NCI-H2029 treated with DMSO at 0.1 percent for 48 hours (cell line): ENCODE measurements at regions not wholly inside any gene's neighbourhood (a gene's known extent, or its start where the extent isn't known, plus 50 kb on each side); places are given as distances from the start of the nearest gene placed in this dataset.
"Not testable (repeated sequence)": the region's sequence is repeated elsewhere in the genome, so short reads cannot be mapped to it uniquely, and the experiment has no call there.

ENCODE experiments used
- DNase-seq: peaks from one replicate; lab custom pipeline; 2025; lab: John Stamatoyannopoulos, UW

DNA sequence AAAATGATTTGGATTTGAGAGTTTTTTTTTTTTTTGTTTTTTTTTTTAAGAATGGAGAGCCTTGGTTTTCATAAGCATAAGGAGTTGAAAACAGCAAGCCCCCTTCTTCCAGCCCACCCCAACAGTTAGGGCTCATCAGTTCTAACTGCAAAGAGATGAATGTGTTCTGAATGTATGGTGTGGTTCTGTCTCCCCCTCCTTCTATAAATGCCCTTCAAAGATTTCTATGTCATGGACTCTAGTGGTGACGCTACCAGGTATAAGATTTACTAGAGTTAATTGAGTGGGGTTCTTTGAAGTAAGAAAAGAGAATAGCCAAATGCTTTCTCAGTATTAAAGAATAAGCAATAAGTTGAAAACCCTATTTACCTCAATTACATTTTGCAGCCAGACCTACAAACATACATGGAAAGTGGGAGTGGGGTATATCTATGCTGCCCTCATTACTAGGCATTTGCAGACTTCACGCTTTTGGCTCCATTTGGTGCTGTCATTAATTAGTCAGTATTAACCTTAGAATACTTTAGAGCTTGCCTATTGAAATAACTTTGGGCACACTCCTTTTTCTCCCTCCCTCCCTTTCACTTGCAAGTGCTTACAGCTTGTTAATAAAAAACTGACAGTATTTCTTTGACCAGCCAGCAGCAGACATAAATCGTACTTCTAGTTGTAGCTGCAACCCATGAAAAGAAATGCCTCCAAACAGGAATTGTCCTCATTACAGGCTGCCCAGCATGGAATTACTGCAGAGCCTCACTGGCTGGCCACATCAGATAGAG is 667.2 kb upstream of the ZNF608 start:
- DNase-seq = no peak

DNA sequence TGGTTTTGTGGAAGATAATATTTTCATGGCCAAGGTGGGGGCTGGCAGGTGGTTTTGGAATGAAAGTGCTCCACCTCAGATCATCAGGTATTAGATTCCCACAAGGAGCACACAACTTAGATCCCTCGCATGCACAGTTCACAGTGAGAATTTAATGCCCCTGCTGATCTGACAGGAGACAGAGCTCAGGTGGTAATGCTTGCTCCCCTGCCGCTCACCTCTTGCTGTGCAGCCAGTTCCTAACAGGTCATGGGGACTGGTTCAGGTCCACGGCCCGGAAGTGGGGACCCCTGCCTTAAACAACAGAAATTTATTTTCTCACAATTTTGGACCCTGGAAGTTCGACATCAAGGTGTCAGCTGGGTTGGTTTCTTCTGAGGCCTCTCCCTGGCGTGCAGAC is 668.7 kb upstream of the ZNF608 start:
- no peak for DNase-seq

DNA sequence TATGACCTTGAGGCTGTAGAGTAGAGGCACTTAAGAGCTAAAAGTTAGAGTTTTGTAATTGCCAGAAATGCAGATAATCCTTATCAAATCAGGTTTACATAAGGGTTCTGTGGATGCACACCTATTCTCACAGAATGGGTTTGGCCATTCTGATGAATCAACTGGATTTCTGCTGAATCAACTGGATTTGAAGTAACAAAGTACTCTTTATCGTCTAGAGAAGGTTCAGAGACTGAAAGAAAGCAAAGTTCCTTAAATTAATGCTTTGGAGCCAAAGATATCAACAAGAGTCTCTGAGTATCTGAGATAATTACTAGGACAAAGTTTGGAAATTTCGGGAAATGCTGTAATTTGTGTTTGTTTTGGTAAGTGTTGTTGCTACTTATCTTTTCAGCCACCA is 669.6 kb upstream of the ZNF608 start:
- no peak for DNase-seq

DNA sequence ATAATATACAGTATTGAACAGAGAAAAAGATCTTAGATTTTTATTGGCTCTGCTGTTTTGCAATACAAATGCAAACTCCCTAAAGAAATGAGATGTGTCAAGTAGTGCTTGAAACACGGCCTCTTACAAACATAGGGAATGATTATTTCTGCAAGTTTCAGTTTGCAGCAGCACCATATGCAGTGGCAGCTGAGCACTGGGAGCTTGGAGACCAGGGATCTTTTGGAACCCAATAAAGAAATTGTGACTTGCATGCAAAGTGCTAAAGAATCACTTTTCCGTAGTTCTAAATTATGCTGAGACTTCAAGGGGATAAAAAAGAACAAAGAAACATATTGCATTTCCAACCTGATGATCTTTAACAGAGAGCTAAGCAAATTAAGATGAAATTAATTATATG is 674.6 kb upstream of the ZNF608 start:
- DNase-seq = no peak

DNA sequence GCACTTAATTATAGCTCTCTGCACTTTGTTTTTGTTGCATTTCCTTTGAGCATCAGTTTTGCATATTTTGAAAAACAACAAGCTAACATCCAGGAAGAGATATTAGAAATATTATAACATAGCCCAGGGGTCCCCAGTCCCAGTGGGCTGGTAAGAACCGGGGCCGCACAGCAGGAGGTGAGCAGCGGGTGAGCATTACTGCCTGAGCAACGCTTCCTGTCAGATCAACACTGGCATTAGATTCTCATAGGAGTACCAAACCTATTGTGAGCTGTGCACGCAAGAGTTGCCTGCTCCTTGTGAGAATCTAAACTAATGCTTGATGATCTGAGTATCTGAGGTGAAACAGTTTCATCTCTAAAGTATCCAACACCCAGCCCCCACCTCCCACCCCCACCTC is 675.9 kb upstream of the ZNF608 start:
- DNase-seq = no peak

DNA sequence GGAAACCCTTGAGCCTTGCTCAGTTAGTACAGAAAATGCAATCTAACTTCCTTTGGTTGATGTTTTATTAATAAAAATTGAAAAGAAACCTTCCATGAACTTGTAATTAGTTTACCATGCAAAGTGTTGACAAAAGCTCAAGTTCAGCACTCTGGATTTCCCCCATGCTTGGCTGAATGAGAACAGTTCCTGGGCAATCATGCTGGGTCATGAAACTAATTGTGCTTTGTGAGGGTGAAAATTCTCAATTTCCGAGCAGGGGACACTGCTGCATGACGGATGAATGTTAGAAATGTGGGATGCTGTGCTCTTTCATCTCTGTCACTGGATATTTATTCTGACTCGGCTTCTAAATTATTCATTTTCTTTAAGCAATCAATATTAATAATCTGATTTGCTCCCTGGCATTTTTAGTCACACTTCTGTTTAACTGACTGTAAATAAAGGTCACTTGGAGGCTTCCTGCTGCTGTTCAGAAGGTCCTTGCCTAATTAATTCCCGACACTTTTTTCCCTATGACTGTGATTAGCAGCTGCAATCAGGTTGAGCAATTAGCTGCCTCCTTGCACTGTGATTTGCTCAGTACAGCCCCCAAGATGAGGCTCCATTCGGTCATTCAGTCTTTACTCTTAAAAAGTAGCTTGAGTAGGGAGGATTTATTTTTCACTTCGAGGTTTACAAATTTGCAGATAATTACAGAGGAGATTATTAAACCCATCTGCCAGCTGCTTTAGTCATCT is 678.1 kb upstream of the ZNF608 start:
- no peak for DNase-seq

DNA sequence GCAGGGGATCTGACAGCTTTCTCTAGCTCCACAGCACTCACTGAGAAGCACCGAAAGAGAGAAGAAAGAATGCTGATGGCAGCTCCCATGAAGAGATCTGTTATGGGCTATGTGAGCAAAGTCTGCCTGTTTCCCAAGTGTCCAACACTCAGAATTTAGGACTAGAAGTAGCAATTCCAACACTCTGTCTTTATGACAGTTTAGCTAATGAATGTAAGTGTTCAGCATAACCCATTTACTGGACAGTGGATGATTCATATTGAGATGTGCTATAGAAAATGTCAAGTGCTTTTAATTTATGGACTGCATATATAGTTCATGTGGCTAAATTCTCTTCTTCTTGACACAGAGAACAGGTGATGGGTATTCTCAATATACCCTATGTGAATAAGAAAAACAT is 683.1 kb upstream of the ZNF608 start:
- no peak for DNase-seq

DNA sequence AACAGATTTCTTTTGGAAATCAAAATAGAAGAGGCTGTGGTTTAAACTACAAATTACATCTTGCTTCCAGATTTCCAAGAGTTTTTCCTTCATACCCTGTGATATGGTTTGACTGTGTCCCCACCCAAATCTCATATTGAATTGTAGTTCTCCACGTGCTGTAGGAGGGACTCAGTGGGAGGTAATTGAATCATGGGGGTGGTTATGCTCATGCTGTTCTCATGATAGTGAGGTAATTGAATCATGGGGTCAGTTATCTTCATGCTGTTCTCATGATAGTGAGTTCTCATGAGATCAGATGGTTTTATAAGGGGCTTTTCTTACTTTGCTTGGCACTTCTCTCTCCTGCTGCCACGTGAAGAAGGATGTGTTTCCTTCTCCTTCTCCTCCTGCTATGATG is 687.0 kb upstream of the ZNF608 start:
- DNase-seq = no peak

DNA sequence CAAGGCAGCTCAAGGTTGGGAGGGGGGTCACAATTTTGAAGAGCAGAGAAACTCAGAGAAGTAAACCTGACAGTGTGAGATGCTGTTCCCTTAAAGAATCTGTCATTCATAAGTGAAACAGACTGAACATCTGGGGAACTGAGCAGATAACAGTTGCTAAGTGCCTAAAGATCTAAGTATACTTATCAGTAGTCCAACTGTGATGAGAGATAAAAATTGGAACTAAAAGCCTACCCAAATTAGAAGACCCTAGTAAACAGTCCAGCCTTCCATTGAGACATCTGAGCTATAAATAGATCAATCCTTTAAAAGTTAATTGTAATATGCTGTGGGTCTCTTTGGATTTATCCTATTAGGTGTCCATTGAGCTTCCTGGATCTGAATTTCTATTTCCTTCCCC is 692.8 kb upstream of the ZNF608 start:
- DNase-seq = no peak

DNA sequence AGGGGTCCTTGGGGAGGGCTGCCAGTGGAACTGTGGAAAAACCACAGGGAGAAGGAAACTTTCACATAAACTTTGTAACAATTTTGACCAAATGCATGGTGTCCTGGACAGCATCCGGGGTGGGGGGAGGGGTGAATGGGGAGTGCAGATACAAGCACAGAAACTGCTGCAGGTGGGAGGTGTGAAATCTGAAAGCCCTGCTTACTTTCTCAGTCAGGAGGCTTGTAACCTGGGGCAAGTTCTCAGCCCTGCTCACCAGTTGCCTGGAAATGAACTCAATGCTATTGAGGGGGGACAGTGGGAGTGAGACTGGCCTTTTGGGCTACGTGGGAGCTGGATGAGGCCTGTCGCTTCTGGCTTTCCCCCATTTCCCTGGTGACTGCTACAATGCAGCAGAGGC is 694.5 kb upstream of the ZNF608 start:
- no peak for DNase-seq

DNA sequence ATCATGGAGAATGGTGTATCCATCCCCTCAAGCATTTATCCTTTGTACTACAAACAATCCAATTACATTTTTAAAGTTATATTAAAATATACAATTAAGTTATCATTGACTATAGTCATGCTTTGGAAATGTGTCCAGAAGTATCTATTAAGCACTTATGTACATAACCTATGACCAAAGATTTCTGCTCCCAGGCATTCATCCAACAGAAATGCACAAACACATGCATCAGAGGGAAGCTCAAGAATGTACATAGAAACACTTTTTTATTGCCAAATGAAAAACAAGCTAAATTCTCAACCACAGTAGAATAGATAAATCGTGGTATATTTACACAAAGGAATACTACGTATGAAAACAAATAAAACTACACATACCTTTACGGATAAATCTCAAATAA is 700.5 kb upstream of the ZNF608 start:
- DNase-seq = no peak

DNA sequence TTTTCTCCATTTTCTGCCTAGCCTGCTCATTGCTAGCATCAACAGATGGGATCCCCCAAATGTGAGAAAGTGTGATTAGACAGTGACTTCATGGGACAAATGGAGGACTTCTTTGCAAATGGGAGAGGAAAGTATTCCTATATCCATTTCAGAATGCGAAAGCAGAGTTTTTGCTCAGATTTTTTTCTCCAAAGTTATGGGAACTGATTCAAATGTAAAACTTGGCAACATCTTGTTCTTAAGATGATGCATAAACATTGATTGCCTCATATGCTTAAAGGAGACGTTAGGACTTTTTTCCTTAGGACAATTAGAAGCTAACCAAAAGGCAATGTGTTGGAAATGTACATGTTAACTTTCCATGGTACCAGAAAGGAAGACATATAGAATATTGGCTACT is 704.3 kb upstream of the ZNF608 start:
- DNase-seq = no peak

DNA sequence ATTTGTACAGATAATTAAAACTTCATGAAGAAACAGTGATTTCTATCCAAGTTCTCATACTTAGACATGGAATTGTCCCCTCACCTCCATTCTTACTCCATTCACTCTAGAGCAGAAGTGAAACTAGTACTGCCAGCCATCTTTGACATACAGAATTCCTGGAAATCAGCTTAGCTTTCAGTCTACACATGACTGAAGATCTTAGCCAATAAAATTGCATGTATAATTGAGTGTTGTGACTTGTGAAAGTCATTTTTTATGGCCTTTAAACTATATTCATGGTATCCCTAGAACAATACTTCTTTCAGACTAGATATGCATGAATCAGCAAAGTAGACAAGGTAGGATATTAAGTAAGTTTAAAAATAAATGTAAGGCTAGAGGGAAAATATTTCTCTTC is 705.2 kb upstream of the ZNF608 start:
- DNase-seq = no peak

DNA sequence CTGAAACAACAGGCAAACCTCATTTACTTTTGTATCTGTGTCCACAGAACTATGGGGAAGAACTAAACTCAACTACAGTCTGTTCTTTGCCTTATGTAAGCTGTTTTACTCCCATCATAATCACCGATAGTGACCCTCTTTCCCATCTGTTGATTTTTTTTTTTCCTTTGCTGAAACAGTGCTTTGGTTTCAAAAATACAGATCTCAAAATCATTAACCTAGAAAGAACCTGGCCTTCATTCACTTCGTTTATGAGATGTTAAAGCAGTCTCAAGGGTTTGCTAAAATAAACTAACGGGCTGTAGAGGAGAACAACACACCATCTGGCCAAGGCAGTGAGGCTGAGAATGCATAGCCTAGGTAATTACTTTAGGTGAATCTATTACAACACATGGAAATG is 706.6 kb upstream of the ZNF608 start:
- peak; percentile 10 for DNase-seq

DNA sequence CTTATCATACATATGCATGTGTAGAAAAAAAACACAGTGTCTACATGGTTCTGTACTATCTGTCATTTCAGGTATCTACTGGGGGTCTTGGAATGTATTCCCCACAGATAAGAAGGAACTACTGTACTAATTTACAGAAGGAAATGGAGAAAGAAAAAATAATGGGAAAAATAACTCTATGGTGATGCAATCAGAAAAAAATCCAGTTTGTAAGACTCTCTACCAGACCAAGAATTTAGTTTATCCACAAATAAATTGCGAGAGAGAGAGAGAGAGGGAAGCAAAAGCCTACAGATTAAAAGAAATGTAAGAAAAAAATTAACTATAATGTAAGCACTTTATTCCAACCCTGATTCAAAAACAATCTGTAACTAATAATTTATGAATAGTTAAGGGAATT is 708.6 kb upstream of the ZNF608 start:
- DNase-seq = no peak

DNA sequence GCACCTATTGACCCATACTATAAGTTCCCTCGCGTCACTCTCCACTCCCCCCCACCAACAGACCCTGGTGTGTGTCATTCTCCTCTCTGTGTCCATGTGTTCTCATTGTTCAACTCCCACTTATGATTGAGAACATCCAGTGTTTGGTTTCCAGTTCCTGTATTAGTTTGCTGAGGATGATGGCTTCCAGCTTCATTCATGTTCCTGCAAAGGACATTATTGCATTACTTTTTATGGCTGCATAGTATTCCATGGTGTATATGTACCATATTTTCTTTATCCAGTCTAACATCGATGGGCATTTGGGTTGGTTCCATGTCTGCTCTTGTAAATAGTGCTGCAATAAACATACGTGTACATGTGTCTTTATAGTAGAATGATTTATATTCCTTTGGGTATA is 709.6 kb upstream of the ZNF608 start:
- DNase-seq = not testable (repeated sequence)

DNA sequence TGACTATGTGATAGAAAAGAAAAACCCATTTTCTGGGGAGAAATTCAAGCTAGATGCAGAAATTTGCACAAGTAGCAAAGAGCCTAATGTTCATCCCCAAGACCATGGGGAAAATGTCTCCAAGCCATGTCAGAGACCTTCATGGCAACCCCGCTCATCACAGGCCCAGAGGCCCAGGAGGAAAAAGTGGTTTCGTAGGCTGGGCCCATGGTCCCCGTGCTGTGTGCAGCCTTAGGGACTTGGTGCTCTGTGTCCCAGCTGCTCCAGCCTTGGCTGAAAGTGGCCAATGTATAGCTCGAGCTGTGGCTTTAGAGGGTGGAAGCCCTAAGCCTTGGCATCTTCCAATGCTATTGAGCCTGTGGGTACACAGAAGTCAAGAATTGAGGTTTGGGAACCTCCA is 711.2 kb upstream of the ZNF608 start:
- no peak for DNase-seq

DNA sequence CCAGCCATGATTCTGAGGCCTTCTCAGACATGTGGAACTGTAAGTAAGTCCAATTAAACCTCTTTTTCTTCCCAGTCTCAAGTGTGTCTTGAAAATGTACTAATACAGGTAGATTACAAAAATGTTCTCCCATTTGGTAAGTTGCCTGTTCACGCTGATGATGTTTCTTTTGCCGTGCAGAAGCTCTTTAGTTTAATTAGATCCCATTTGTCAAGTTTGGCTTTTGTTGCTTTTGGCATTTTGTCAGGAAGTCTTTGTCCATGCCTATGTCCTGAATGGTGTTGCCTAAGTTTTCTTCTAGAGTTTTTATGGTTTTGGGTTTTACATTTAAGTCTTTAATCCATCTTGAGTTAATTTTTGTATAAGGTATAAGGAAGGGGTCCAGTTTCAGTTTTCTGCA is 712.5 kb upstream of the ZNF608 start:
- DNase-seq = not testable (repeated sequence)

DNA sequence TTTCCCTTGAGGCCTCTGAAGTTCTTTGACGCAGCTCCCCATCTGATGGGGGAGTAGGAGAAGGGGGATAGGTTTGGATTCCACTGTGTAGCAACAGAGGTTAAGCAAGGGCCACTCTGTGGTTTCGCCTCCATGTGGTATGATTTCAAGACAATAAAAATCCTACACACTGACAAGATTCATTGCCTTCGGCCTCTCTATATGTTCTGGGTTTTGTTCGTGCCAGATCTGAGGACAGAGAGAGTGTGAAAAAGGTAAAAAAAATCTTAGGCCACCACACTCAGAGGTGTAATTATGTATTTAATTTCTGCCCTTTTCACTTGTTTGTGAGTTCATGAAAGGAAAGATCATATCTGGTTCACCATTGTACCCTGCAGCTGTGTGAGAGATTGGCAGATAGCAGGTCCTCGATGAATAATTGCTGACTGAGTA is 715.2 kb upstream of the ZNF608 start:
- DNase-seq = no peak

DNA sequence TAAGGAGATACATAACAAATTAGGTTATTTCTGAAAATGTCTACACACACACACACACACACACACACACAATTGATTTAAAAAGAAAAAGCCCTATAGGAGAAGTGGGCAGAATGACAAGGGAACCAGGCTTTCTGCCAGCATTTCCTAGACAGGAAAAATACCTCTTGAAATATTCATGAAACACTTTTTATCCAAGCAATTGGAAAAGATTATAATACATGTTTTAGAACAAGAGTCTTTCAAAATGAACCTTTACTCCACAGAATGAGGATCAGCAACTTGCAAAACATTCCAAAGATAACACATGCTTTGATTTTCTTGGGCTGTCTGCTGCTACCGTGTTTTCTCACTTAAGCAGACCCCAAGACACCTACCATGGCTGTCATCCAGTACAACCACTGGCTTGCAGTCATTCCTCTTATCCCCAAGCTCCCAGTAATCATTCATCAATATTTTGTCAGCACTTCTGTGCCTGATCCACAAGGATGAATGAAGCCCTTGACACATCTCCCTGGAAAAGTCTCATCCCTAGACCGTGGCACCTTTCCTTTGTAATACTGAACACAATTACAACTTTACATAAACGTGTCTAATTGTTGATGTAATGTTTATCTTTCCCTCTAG is 717.1 kb upstream of the ZNF608 start:
- no peak for DNase-seq

DNA sequence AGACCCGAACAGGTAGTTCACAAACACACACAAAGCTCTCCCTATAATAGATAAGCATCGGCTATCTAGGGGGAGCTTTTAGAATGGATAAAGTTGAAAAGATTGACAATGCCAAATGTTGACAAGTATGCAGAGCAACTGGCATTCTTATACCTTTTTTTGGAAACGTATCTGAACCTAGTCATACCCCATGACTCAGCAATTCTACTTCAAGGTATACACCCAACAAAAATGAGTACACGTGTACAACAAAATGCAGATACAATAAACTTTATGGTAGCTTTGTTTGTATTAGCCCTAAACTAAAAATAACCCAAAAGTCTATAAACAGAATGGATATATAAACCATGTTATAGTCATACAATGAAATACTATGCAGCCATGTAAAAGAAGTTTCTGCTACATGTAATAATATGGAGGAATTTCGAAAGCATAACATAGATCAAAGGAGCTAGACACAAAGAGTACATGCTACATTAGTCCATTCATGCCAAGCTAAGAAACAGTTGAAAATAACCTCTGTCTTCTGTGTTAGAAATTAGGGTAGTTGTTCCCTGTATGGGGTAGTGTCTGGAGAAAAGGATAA is 718.5 kb upstream of the ZNF608 start:
- no peak for DNase-seq

DNA sequence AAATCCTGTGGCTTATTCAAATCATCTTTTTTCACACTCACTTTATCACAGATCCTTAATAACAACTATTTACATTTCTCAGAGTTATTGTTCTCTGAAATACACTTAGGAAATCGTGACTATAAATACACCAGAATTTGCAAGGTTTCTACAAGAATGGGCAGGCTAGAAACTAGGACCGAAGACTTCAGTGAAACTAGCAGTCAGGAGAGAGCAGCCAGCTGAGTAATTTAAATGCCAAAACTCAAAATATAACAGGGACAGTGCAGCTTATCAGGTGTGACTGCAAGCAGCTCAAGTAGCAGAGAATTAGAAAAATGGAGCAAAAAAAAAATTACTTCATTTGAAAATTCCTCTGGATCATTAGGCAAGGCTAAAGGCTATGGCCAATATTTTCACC is 719.3 kb upstream of the ZNF608 start:
- DNase-seq = no peak

DNA sequence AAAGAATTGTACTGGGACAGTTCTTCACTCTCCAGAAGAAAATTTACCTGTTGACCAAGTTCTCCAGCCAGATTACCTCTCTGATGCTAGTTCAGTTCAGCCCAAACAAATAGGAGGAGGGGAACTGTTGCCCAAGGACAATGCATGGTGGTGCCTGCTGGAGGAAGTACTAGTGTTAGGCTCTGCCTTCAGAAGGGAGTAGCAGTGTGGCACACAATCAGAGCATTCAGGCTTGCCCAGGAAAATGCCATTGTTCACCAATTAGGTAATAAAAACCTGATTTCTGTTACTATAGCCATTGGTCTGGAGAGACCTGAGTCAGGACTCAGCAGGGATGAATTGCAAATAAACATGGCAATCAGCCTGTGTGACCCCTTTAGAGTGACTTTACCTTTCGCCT is 720.8 kb upstream of the ZNF608 start:
- DNase-seq = no peak
